ENCODE measurements at regions not wholly inside any gene's neighbourhood (a gene's known extent, or its start where the extent isn't known, plus 50 kb on each side); places are given as distances from the start of the nearest gene placed in this dataset.

DNA sequence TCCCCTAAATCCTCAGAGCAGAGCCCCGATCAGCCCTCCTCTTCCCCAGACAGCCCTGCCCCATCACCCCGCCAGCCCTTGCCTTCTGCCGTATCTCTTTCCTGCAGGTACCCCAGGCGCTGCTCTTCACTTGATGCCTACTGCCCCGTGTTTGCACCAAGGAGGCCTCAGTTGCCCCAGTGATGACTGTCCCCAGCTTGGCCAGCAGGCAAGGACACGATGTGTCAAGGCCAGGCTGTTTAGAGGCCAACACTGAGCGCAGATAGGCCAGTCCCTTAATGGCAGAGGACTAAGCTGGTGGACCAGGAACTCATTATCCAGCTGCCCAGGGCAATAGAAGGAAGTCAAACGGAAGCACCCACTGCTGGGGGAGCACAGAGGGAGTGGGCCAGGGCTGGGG is 68.4 kb downstream of the CAMK2N1 start:
- Histone ChIP-seq H3K4me2 (no peak overlapping the region), H3K36me3 (ENCODE audit: insufficient read depth) (no peaks in the 10 kb centered on the region), H3F3A (replicated peaks; ENCODE audit: low read depth) (no peaks in the 10 kb centered on the region), H3K4me3 (no peak overlapping the region), H3K4me1 (ENCODE audit: insufficient read depth) (no peaks in the 10 kb centered on the region), H4K20me1 (replicated peaks; ENCODE audit: insufficient read depth) (no peaks in the 10 kb centered on the region), H3K27me3 (ENCODE audit: insufficient read depth) (peaks cover 21% of the 10 kb centered on the region), H2AFZ (no peak overlapping the region), H3K79me2 (replicated peaks; ENCODE audit: insufficient read depth) (no peaks in the 10 kb centered on the region), H3K27ac (ENCODE audit: low read depth) (no peak overlapping the region), H3K9me2 (ENCODE audit: insufficient read depth) (no peaks in the 10 kb centered on the region)
- H3K27me3 Mint-ChIP-seq (ENCODE audit: insufficient read depth, low read depth, poor library complexity) = peaks cover 7% of the 10 kb centered on the region
- H3K4me3 Mint-ChIP-seq = no peak overlapping the region
- H3K4me1 Mint-ChIP-seq = no peaks in the 10 kb centered on the region
- H3K27ac Mint-ChIP-seq = no peak overlapping the region
- H3K36me3 Mint-ChIP-seq (ENCODE audit: low read depth) = no peaks in the 10 kb centered on the region
- no peak for ATAC-seq
- no peak for DNase-seq (ENCODE audit: low spot score)
- TF ChIP-seq JUNB (IDR thresholded peaks at IDR 0.05; ENCODE audit: unreplicated experiment) (no peak), ZNF114 (CRISPR knock-in tag; IDR thresholded peaks at IDR 0.05) (no peak), CREB1 (CRISPR knock-in tag; IDR thresholded peaks at IDR 0.05; ENCODE audit: low read depth) (no peak), NANOG (IDR thresholded peaks at IDR 0.05; ENCODE audit: borderline replicate concordance) (no peak), ZNF331 (CRISPR knock-in tag; IDR thresholded peaks at IDR 0.05; ENCODE audit: low read depth) (no peak), POLR2AphosphoS5 (IDR thresholded peaks at IDR 0.05; ENCODE audit: low read depth) (no peak), EZH2phosphoT487 (IDR thresholded peaks at IDR 0.05; ENCODE audit: unreplicated experiment) (no peak), EZH2 (IDR thresholded peaks at IDR 0.05; ENCODE audit: low read depth, unreplicated experiment) (no peak)
- TF ChIP-seq, protein P1, sequence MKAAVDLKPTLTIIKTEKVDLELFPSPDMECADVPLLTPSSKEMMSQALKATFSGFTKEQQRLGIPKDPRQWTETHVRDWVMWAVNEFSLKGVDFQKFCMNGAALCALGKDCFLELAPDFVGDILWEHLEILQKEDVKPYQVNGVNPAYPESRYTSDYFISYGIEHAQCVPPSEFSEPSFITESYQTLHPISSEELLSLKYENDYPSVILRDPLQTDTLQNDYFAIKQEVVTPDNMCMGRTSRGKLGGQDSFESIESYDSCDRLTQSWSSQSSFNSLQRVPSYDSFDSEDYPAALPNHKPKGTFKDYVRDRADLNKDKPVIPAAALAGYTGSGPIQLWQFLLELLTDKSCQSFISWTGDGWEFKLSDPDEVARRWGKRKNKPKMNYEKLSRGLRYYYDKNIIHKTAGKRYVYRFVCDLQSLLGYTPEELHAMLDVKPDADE (IDR thresholded peaks at IDR 0.05) = no peak
- TF ChIP-seq, protein P2, sequence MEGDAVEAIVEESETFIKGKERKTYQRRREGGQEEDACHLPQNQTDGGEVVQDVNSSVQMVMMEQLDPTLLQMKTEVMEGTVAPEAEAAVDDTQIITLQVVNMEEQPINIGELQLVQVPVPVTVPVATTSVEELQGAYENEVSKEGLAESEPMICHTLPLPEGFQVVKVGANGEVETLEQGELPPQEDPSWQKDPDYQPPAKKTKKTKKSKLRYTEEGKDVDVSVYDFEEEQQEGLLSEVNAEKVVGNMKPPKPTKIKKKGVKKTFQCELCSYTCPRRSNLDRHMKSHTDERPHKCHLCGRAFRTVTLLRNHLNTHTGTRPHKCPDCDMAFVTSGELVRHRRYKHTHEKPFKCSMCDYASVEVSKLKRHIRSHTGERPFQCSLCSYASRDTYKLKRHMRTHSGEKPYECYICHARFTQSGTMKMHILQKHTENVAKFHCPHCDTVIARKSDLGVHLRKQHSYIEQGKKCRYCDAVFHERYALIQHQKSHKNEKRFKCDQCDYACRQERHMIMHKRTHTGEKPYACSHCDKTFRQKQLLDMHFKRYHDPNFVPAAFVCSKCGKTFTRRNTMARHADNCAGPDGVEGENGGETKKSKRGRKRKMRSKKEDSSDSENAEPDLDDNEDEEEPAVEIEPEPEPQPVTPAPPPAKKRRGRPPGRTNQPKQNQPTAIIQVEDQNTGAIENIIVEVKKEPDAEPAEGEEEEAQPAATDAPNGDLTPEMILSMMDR (conservative IDR thresholded peaks at IDR 0.05; ENCODE audit: low read depth in 2 of 2) = no peak
- TF ChIP-seq, protein P3, sequence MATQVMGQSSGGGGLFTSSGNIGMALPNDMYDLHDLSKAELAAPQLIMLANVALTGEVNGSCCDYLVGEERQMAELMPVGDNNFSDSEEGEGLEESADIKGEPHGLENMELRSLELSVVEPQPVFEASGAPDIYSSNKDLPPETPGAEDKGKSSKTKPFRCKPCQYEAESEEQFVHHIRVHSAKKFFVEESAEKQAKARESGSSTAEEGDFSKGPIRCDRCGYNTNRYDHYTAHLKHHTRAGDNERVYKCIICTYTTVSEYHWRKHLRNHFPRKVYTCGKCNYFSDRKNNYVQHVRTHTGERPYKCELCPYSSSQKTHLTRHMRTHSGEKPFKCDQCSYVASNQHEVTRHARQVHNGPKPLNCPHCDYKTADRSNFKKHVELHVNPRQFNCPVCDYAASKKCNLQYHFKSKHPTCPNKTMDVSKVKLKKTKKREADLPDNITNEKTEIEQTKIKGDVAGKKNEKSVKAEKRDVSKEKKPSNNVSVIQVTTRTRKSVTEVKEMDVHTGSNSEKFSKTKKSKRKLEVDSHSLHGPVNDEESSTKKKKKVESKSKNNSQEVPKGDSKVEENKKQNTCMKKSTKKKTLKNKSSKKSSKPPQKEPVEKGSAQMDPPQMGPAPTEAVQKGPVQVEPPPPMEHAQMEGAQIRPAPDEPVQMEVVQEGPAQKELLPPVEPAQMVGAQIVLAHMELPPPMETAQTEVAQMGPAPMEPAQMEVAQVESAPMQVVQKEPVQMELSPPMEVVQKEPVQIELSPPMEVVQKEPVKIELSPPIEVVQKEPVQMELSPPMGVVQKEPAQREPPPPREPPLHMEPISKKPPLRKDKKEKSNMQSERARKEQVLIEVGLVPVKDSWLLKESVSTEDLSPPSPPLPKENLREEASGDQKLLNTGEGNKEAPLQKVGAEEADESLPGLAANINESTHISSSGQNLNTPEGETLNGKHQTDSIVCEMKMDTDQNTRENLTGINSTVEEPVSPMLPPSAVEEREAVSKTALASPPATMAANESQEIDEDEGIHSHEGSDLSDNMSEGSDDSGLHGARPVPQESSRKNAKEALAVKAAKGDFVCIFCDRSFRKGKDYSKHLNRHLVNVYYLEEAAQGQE (IDR thresholded peaks at IDR 0.05; ENCODE audit: unreplicated experiment) = no peak
- TF ChIP-seq, protein P4, sequence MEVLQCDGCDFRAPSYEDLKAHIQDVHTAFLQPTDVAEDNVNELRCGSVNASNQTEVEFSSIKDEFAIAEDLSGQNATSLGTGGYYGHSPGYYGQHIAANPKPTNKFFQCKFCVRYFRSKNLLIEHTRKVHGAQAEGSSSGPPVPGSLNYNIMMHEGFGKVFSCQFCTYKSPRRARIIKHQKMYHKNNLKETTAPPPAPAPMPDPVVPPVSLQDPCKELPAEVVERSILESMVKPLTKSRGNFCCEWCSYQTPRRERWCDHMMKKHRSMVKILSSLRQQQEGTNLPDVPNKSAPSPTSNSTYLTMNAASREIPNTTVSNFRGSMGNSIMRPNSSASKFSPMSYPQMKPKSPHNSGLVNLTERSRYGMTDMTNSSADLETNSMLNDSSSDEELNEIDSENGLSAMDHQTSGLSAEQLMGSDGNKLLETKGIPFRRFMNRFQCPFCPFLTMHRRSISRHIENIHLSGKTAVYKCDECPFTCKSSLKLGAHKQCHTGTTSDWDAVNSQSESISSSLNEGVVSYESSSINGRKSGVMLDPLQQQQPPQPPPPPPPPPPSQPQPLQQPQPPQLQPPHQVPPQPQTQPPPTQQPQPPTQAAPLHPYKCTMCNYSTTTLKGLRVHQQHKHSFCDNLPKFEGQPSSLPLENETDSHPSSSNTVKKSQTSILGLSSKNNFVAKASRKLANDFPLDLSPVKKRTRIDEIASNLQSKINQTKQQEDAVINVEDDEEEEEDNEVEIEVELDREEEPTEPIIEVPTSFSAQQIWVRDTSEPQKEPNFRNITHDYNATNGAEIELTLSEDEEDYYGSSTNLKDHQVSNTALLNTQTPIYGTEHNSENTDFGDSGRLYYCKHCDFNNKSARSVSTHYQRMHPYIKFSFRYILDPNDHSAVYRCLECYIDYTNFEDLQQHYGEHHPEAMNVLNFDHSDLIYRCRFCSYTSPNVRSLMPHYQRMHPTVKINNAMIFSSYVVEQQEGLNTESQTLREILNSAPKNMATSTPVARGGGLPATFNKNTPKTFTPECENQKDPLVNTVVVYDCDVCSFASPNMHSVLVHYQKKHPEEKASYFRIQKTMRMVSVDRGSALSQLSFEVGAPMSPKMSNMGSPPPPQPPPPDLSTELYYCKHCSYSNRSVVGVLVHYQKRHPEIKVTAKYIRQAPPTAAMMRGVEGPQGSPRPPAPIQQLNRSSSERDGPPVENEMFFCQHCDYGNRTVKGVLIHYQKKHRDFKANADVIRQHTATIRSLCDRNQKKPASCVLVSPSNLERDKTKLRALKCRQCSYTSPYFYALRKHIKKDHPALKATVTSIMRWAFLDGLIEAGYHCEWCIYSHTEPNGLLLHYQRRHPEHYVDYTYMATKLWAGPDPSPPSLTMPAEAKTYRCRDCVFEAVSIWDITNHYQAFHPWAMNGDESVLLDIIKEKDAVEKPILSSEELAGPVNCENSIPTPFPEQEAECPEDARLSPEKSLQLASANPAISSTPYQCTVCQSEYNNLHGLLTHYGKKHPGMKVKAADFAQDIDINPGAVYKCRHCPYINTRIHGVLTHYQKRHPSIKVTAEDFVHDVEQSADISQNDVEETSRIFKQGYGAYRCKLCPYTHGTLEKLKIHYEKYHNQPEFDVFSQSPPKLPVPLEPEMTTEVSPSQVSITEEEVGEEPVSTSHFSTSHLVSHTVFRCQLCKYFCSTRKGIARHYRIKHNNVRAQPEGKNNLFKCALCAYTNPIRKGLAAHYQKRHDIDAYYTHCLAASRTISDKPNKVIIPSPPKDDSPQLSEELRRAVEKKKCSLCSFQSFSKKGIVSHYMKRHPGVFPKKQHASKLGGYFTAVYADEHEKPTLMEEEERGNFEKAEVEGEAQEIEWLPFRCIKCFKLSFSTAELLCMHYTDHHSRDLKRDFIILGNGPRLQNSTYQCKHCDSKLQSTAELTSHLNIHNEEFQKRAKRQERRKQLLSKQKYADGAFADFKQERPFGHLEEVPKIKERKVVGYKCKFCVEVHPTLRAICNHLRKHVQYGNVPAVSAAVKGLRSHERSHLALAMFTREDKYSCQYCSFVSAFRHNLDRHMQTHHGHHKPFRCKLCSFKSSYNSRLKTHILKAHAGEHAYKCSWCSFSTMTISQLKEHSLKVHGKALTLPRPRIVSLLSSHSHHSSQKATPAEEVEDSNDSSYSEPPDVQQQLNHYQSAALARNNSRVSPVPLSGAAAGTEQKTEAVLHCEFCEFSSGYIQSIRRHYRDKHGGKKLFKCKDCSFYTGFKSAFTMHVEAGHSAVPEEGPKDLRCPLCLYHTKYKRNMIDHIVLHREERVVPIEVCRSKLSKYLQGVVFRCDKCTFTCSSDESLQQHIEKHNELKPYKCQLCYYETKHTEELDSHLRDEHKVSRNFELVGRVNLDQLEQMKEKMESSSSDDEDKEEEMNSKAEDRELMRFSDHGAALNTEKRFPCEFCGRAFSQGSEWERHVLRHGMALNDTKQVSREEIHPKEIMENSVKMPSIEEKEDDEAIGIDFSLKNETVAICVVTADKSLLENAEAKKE (CRISPR knock-in tag; IDR thresholded peaks at IDR 0.05) = no peak
- H3K9me3 Mint-ChIP-seq = peaks cover 7% of the 10 kb centered on the region
